Loucy (cell line): ENCODE measurements at regions not wholly inside any gene's neighbourhood (a gene's known extent, or its start where the extent isn't known, plus 50 kb on each side); places are given as distances from the start of the nearest gene placed in this dataset.

ENCODE experiments used
- EZH2phosphoT487 ChIP-seq: fragments of 200-600 bp; IDR thresholded peaks from 2 replicates; pipeline ENCODE4 v1.6.1; 2018; ENCODE audit warnings: antibody characterized with exemption, mild to moderate bottlenecking, moderate library complexity, borderline replicate concordance
- TF ChIP-seq, protein P1 (sequence below): fragments of 200-600 bp; sonication (generic); conservative IDR thresholded peaks from 2 replicates; pipeline ENCODE4 v1.5.1; 2014; ENCODE audit warnings: mild to moderate bottlenecking, antibody characterized with exemption, low read length

DNA sequence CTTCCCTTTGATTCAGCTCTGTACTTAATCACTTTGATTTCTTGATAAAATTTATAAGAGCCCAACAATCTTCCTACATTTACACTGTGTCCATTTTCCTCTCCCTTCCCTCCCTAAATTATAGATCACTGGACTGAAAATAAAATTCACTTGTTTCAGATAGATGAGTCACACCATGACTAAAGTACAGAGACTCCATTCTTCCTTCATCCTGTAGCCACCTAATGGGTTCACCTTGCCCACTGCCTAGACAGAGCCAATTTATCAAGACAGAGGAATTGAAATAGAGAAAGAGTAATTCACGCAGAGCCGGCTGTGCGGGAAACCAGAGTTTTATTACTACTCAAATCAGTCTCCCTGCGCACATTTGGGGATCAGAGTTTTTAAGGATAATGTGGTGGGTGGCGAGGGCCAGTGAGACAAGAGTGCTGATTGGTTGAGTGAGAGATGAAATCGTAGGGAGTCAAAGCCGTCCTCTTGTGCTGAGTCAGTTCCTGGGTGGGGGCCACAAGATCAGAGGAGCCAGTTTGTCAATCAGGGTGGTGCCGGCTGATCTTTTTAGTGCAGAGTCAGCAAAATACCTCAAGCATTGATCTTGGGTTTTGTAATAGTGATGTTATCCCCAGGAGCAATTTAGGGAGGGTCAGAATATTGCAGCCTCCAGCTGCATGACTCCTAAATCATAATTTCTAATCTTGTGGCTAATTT is 71.3 kb upstream of the MED14 start:
- TF ChIP-seq, protein P1, sequence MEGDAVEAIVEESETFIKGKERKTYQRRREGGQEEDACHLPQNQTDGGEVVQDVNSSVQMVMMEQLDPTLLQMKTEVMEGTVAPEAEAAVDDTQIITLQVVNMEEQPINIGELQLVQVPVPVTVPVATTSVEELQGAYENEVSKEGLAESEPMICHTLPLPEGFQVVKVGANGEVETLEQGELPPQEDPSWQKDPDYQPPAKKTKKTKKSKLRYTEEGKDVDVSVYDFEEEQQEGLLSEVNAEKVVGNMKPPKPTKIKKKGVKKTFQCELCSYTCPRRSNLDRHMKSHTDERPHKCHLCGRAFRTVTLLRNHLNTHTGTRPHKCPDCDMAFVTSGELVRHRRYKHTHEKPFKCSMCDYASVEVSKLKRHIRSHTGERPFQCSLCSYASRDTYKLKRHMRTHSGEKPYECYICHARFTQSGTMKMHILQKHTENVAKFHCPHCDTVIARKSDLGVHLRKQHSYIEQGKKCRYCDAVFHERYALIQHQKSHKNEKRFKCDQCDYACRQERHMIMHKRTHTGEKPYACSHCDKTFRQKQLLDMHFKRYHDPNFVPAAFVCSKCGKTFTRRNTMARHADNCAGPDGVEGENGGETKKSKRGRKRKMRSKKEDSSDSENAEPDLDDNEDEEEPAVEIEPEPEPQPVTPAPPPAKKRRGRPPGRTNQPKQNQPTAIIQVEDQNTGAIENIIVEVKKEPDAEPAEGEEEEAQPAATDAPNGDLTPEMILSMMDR: no peak
- TF ChIP-seq EZH2phosphoT487: no peak
